HepG2 (cell line): ENCODE measurements at regions not wholly inside any gene's neighbourhood (a gene's known extent, or its start where the extent isn't known, plus 50 kb on each side); places are given as distances from the start of the nearest gene placed in this dataset.

Experiments
- ATF7-NPFF ChIP-seq: sonication (generic); formaldehyde crosslinking; IDR thresholded peaks from 2 replicates; pipeline ENCODE4 v1.8.1; 2023; ENCODE audit warnings: mild to moderate bottlenecking, low read depth, missing genetic modification reagents, moderate library complexity
- CAMTA2 ChIP-seq: sonication (generic); formaldehyde crosslinking; IDR thresholded peaks from 2 replicates; pipeline ENCODE4 v1.4.0; 2020; ENCODE audit warnings: mild to moderate bottlenecking, missing genetic modification reagents, borderline replicate concordance
- CBFB ChIP-seq: sonication (generic); formaldehyde crosslinking; IDR thresholded peaks from 2 replicates; pipeline ENCODE4 v1.4.0; 2020; ENCODE audit warnings: missing genetic modification reagents
- CREM ChIP-seq, 2 experiments: sonication (generic) in 1 of 2; formaldehyde crosslinking in 1 of 2; IDR thresholded peaks; 2 replicates each; pipeline versions ENCODE4 v1.4.0 to v1.6.1; 2016 to 2020; ENCODE audit warnings: antibody characterized with exemption in 1 of 2, mild to moderate bottlenecking in 1 of 2, missing genetic modification reagents in 1 of 2
- DR1 ChIP-seq: sonication (generic); formaldehyde crosslinking; IDR thresholded peaks from 2 replicates; pipeline ENCODE4 v1.8.0; 2021; ENCODE audit warnings: mild to moderate bottlenecking, missing genetic modification reagents, inconsistent platforms
- LCORL ChIP-seq, 2 experiments: fragments of 450-650 bp in 1 of 2; sonication (generic) in 1 of 2; formaldehyde crosslinking in 1 of 2; IDR thresholded peaks; 2 replicates each; pipeline versions ENCODE4 v1.5.0 to v1.6.1; 2017 to 2020; ENCODE audit warnings: antibody characterized with exemption in 1 of 2, missing genetic modification reagents in 1 of 2
- MAF1 ChIP-seq: sonication (generic); formaldehyde crosslinking; IDR thresholded peaks from 2 replicates; pipeline ENCODE4 v1.5.0; 2020; ENCODE audit warnings: missing genetic modification reagents, borderline replicate concordance
- MAFG ChIP-seq: sonication (generic); formaldehyde crosslinking; IDR thresholded peaks from 2 replicates; pipeline ENCODE4 v1.5.1; 2020; ENCODE audit warnings: mild to moderate bottlenecking, missing genetic modification reagents
- NFIC ChIP-seq: IDR thresholded peaks from 2 replicates; pipeline ENCODE4 v1.6.1; 2012; ENCODE audit warnings: mild to moderate bottlenecking, low read length, inconsistent platforms
- PAWR ChIP-seq: sonication (generic); formaldehyde crosslinking; IDR thresholded peaks from 2 replicates; pipeline ENCODE4 v1.4.0; 2020; ENCODE audit warnings: missing genetic modification reagents, mild to moderate bottlenecking, borderline replicate concordance
- PHB2 ChIP-seq: fragments of 450-650 bp; IDR thresholded peaks from 2 replicates; pipeline ENCODE4 v1.6.1; 2018; ENCODE audit not compliant: partially characterized antibody
- PLRG1 ChIP-seq: fragments of 450-650 bp; conservative IDR thresholded peaks from 2 replicates; pipeline ENCODE4 v1.6.1; 2016
- SMARCC2 ChIP-seq: fragments of 450-650 bp; IDR thresholded peaks from 2 replicates; pipeline ENCODE4 v1.6.1; 2017; ENCODE audit warnings: antibody characterized with exemption, mild to moderate bottlenecking
- SOX6 ChIP-seq, 2 experiments: fragments of 450-650 bp in 1 of 2; sonication (generic) in 1 of 2; formaldehyde crosslinking in 1 of 2; IDR thresholded peaks; 2 replicates each; pipeline versions ENCODE4 v1.4.0 to v1.6.1; 2017 to 2020; ENCODE audit warnings: antibody characterized with exemption in 1 of 2, mild to moderate bottlenecking in 1 of 2, missing genetic modification reagents in 1 of 2
- TBX3 ChIP-seq: fragments of 450-650 bp; IDR thresholded peaks from 2 replicates; pipeline ENCODE4 v1.6.1; 2017; ENCODE audit warnings: antibody characterized with exemption, mild to moderate bottlenecking, inconsistent platforms, borderline replicate concordance
- U2AF1 ChIP-seq: fragments of 200-400 bp; formaldehyde crosslinking; optimal IDR thresholded peaks from 2 replicates; pipeline ENCODE3; 2017; ENCODE audit warnings: mild to moderate bottlenecking, low read depth, low read length
- XBP1 ChIP-seq: sonication (generic); formaldehyde crosslinking; IDR thresholded peaks from 2 replicates; pipeline ENCODE4 v1.5.0; 2020; ENCODE audit warnings: missing genetic modification reagents
- ZNF207 ChIP-seq: fragments of 450-650 bp; IDR thresholded peaks from 2 replicates; pipeline ENCODE4 v1.6.1; 2016; ENCODE audit warnings: antibody characterized with exemption, borderline replicate concordance
- ZNF253 ChIP-seq: sonication (generic); formaldehyde crosslinking; IDR thresholded peaks from 2 replicates; pipeline ENCODE4 v1.8.0; 2022; ENCODE audit warnings: mild to moderate bottlenecking, missing genetic modification reagents, borderline replicate concordance
- ZNF777 ChIP-seq: sonication (generic); formaldehyde crosslinking; IDR thresholded peaks from 2 replicates; pipeline ENCODE4 v1.4.0; 2020; ENCODE audit warnings: missing genetic modification reagents
- ZSCAN9 ChIP-seq: IDR thresholded peaks from 2 replicates; pipeline ENCODE4 v1.6.1; 2016; ENCODE audit warnings: borderline replicate concordance
- TF ChIP-seq, protein P1 (sequence below): sonication (generic); formaldehyde crosslinking; IDR thresholded peaks from 2 replicates; pipeline ENCODE4 v1.5.1; 2020; ENCODE audit warnings: mild to moderate bottlenecking, missing genetic modification reagents, moderate library complexity
- TF ChIP-seq, protein P2 (sequence below), 2 experiments: sonication (generic) in 1 of 2; formaldehyde crosslinking in 1 of 2; IDR thresholded peaks; 2 replicates each; pipeline versions ENCODE4 v1.4.0 to v1.6.1; 2018 to 2020; ENCODE audit warnings: missing genetic modification reagents in 2 of 2, borderline replicate concordance in 1 of 2, low read depth in 1 of 2, mild to moderate bottlenecking in 1 of 2, missing biosample characterization in 1 of 2
- TF ChIP-seq, protein P3 (sequence below): fragments of 450-650 bp; IDR thresholded peaks from 2 replicates; pipeline ENCODE4 v1.6.1; 2017

DNA sequence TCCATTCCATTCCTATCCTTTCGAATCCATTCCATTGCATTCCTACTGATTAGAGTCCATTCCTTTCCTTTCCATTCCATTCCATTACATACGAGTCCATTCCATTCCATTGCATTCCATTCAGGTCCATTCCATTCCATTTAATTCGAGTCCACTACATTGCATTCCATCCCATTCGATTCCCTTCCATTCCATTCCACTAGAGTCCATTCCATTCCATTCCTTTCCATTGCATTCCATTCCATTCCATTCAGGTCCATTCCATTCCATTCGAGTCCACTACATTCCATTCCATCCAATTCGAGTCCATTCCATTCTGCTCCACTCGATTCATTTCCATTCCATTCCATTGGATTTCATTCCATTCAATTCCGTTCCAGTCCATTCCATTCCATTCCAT, 1133.6 kb downstream of the RPIA start (continued):
- no peak for TF ChIP-seq NFIC
- TF ChIP-seq MAF1 (CRISPR knock-in tag): no peak
- TF ChIP-seq, protein P1, sequence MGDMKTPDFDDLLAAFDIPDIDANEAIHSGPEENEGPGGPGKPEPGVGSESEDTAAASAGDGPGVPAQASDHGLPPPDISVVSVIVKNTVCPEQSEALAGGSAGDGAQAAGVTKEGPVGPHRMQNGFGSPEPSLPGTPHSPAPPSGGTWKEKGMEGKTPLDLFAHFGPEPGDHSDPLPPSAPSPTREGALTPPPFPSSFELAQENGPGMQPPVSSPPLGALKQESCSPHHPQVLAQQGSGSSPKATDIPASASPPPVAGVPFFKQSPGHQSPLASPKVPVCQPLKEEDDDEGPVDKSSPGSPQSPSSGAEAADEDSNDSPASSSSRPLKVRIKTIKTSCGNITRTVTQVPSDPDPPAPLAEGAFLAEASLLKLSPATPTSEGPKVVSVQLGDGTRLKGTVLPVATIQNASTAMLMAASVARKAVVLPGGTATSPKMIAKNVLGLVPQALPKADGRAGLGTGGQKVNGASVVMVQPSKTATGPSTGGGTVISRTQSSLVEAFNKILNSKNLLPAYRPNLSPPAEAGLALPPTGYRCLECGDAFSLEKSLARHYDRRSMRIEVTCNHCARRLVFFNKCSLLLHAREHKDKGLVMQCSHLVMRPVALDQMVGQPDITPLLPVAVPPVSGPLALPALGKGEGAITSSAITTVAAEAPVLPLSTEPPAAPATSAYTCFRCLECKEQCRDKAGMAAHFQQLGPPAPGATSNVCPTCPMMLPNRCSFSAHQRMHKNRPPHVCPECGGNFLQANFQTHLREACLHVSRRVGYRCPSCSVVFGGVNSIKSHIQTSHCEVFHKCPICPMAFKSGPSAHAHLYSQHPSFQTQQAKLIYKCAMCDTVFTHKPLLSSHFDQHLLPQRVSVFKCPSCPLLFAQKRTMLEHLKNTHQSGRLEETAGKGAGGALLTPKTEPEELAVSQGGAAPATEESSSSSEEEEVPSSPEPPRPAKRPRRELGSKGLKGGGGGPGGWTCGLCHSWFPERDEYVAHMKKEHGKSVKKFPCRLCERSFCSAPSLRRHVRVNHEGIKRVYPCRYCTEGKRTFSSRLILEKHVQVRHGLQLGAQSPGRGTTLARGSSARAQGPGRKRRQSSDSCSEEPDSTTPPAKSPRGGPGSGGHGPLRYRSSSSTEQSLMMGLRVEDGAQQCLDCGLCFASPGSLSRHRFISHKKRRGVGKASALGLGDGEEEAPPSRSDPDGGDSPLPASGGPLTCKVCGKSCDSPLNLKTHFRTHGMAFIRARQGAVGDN: no peak
- TF ChIP-seq ZSCAN9: no peak
- TF ChIP-seq, protein P2, sequence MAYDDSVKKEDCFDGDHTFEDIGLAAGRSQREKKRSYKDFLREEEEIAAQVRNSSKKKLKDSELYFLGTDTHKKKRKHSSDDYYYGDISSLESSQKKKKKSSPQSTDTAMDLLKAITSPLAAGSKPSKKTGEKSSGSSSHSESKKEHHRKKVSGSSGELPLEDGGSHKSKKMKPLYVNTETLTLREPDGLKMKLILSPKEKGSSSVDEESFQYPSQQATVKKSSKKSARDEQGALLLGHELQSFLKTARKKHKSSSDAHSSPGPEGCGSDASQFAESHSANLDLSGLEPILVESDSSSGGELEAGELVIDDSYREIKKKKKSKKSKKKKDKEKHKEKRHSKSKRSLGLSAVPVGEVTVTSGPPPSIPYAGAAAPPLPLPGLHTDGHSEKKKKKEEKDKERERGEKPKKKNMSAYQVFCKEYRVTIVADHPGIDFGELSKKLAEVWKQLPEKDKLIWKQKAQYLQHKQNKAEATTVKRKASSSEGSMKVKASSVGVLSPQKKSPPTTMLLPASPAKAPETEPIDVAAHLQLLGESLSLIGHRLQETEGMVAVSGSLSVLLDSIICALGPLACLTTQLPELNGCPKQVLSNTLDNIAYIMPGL (CRISPR knock-in tag; IDR thresholded peaks at IDR 0.05; ENCODE audit: borderline replicate concordance in 1 of 2, low read depth in 1 of 2): no peak
- no peak for TF ChIP-seq SMARCC2
- no peak for TF ChIP-seq ZNF777 (CRISPR knock-in tag)
- TF ChIP-seq ZNF207: peak; percentile 42; the same call in 1 of the 2 replicates
- no peak for TF ChIP-seq U2AF1
- no peak for TF ChIP-seq ZNF253 (CRISPR knock-in tag)
- no peak for TF ChIP-seq CREM (IDR thresholded peaks at IDR 0.05)
- no peak for TF ChIP-seq CREM (CRISPR knock-in tag; IDR thresholded peaks at IDR 0.05)
- no peak for TF ChIP-seq CAMTA2 (CRISPR knock-in tag)
- TF ChIP-seq MAFG (CRISPR knock-in tag): no peak
- TF ChIP-seq DR1: no peak
- TF ChIP-seq XBP1 (CRISPR knock-in tag): no peak
- TF ChIP-seq TBX3: no peak; the same call in 1 of the 2 replicates
- no peak for TF ChIP-seq ATF7-NPFF (CRISPR knock-in tag)
- peak; percentile 61 for TF ChIP-seq PHB2
- TF ChIP-seq PLRG1: 0 out of 2 replicates have a peak, but pooled peaks have one; percentile 14
- no peak for TF ChIP-seq PAWR (CRISPR knock-in tag)
- TF ChIP-seq, protein P3, sequence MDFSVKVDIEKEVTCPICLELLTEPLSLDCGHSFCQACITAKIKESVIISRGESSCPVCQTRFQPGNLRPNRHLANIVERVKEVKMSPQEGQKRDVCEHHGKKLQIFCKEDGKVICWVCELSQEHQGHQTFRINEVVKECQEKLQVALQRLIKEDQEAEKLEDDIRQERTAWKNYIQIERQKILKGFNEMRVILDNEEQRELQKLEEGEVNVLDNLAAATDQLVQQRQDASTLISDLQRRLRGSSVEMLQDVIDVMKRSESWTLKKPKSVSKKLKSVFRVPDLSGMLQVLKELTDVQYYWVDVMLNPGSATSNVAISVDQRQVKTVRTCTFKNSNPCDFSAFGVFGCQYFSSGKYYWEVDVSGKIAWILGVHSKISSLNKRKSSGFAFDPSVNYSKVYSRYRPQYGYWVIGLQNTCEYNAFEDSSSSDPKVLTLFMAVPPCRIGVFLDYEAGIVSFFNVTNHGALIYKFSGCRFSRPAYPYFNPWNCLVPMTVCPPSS: 0 out of 2 replicates have a peak, but pooled peaks have one; percentile 70
- TF ChIP-seq LCORL (IDR thresholded peaks at IDR 0.05): peak; percentile 47; the same call in 1 of the 2 replicates
- TF ChIP-seq LCORL (CRISPR knock-in tag; IDR thresholded peaks at IDR 0.05): no peak
- TF ChIP-seq CBFB (CRISPR knock-in tag): no peak
- TF ChIP-seq SOX6 (IDR thresholded peaks at IDR 0.05): peak; percentile 30; the same call in 1 of the 2 replicates
- TF ChIP-seq SOX6 (CRISPR knock-in tag; IDR thresholded peaks at IDR 0.05): no peak
- TF ChIP-seq, all 625 proteins: peak for 13
